SK-N-MC (cell line): ENCODE measurements at regions not wholly inside any gene's neighbourhood (a gene's known extent, or its start where the extent isn't known, plus 50 kb on each side); places are given as distances from the start of the nearest gene placed in this dataset.

Source experiments
- DNase-seq: peaks from one replicate; pipeline ENCODE4 v3.0.0-alpha.2; 2011; ENCODE audit warnings: low read depth, low spot score
- H3K27ac ChIP-seq: fragments of 200-600 bp; sonication (generic); 2 replicates; pipeline ENCODE4 v1.5.1; 2016; ENCODE audit warnings: mixed run types
- H3K36me3 ChIP-seq: fragments of 200-600 bp; sonication (generic); 2 replicates; pipeline ENCODE4 v1.6.1; 2017; ENCODE audit warnings: antibody characterized with exemption, low read length, mixed read lengths; ENCODE audit not compliant: insufficient read depth
- H3K4me3 ChIP-seq: fragments of 200-600 bp; sonication (generic); 2 replicates; pipeline ENCODE4 v1.5.1; 2016
- H3K9ac ChIP-seq: fragments of 200-600 bp; sonication (generic); 2 replicates; pipeline ENCODE4 v1.8.0; 2017; ENCODE audit warnings: mixed run types, mixed read lengths; ENCODE audit not compliant: insufficient read length
- H3K9me3 ChIP-seq: fragments of 200-600 bp; sonication (generic); 2 replicates; pipeline ENCODE4 v1.6.1; 2017; ENCODE audit warnings: low read depth, mild to moderate bottlenecking, antibody characterized with exemption, low read length, moderate library complexity, mixed read lengths
- EZH2 ChIP-seq: fragments of 200-600 bp; sonication (generic); IDR thresholded peaks from one replicate; pipeline ENCODE4 v1.6.1; 2017; ENCODE audit warnings: antibody characterized with exemption
- FOXP2 ChIP-seq: optimal IDR thresholded peaks from 2 replicates; pipeline ENCODE3; 2011; ENCODE audit warnings: mild to moderate bottlenecking, moderate library complexity; ENCODE audit not compliant: insufficient read depth; ENCODE audit errors: extremely low read length, control extremely low read depth
- POLR2AphosphoS5 ChIP-seq: IDR thresholded peaks from 2 replicates; pipeline ENCODE4 v1.6.1; 2012; ENCODE audit warnings: mild to moderate bottlenecking, low read depth, low read length, borderline replicate concordance

GRCh38 chr11:8808226-8808585 is 102.8 kb upstream of the AKIP1 start:
- H3K36me3 ChIP-seq, result no peaks in the 10 kb centered on the region
- no peaks in the 10 kb centered on the region for H3K9me3 ChIP-seq
- H3K9ac ChIP-seq, result no peak overlapping the region
- no peak for DNase-seq
- no peak overlapping the region for H3K4me3 ChIP-seq
- no peak overlapping the region for H3K27ac ChIP-seq
- TF ChIP-seq FOXP2, result no peak
- no peak for TF ChIP-seq POLR2AphosphoS5
- no peak for TF ChIP-seq EZH2

- DNase-seq, result no peak
- no peak for TF ChIP-seq POLR2AphosphoS5
- no peak for TF ChIP-seq EZH2
- TF ChIP-seq FOXP2, result no peak
- H3K36me3 ChIP-seq, result no peaks in the 10 kb centered on the region
- no peak overlapping the region for H3K9ac ChIP-seq
- H3K9me3 ChIP-seq, result no peaks in the 10 kb centered on the region
- no peak overlapping the region for H3K27ac ChIP-seq
- no peak overlapping the region for H3K4me3 ChIP-seq
Measured at GRCh38 chr11:8809241-8809938, 101.6 kb upstream of the AKIP1 start.

GRCh38 chr11:8809939-8810539 is 101.0 kb upstream of the AKIP1 start:
- H3K9ac ChIP-seq, result no peak overlapping the region
- no peak overlapping the region for H3K4me3 ChIP-seq
- TF ChIP-seq EZH2 (no peak), FOXP2 (no peak), POLR2AphosphoS5 (no peak)
- no peaks in the 10 kb centered on the region for H3K36me3 ChIP-seq
- H3K9me3 ChIP-seq, result no peaks in the 10 kb centered on the region
- no peak for DNase-seq
- no peak overlapping the region for H3K27ac ChIP-seq

GRCh38 chr11:8810540-8811301 is 100.3 kb upstream of the AKIP1 start:
- TF ChIP-seq FOXP2, result no peak
- TF ChIP-seq POLR2AphosphoS5, result no peak
- no peak for TF ChIP-seq EZH2
- H3K4me3 ChIP-seq, result no peak overlapping the region
- H3K36me3 ChIP-seq, result no peaks in the 10 kb centered on the region
- no peaks in the 10 kb centered on the region for H3K9me3 ChIP-seq
- DNase-seq, result no peak
- no peak overlapping the region for H3K27ac ChIP-seq
- no peak overlapping the region for H3K9ac ChIP-seq

- no peak overlapping the region for H3K4me3 ChIP-seq
- no peak for DNase-seq
- no peaks in the 10 kb centered on the region for H3K36me3 ChIP-seq
- no peak overlapping the region for H3K9ac ChIP-seq
- no peaks in the 10 kb centered on the region for H3K9me3 ChIP-seq
- TF ChIP-seq FOXP2, result no peak
- no peak overlapping the region for H3K27ac ChIP-seq
Measured at GRCh38 chr11:8811571-8811970, 99.4 kb upstream of the AKIP1 start.

- Histone ChIP-seq H3K9ac (no peak overlapping the region), H3K4me3 (no peak overlapping the region), H3K36me3 (no peaks in the 10 kb centered on the region), H3K27ac (no peak overlapping the region), H3K9me3 (no peaks in the 10 kb centered on the region)
- no peak for DNase-seq
- TF ChIP-seq FOXP2 (no peak), POLR2AphosphoS5 (no peak), EZH2 (no peak)
Measured at GRCh38 chr11:8812438-8812837, 98.6 kb upstream of the AKIP1 start.

- TF ChIP-seq EZH2 (no peak), FOXP2 (no peak), POLR2AphosphoS5 (no peak)
- Histone ChIP-seq H3K36me3 (no peaks in the 10 kb centered on the region), H3K4me3 (peak overlapping the region; percentile 48; the same call in 1 of the 2 replicates), H3K9me3 (no peaks in the 10 kb centered on the region), H3K27ac (no peak overlapping the region), H3K9ac (no peak overlapping the region)
- DNase-seq, result peak; percentile 65
Measured at GRCh38 chr11:8813658-8814057, 97.3 kb upstream of the AKIP1 start.

- Histone ChIP-seq H3K9ac (no peak overlapping the region), H3K9me3 (no peaks in the 10 kb centered on the region), H3K4me3 (peak overlapping the region; percentile 48), H3K27ac (peak overlapping the region; percentile 60; the same call in 1 of the 2 replicates), H3K36me3 (no peaks in the 10 kb centered on the region)
- DNase-seq, result peak; percentile 78
- TF ChIP-seq FOXP2, result no peak
- TF ChIP-seq EZH2, result no peak
- peak; percentile 17; the same call in 1 of the 2 replicates for TF ChIP-seq POLR2AphosphoS5
Measured at GRCh38 chr11:8814209-8814922, 96.6 kb upstream of the AKIP1 start.
